ENCODE measurements at regions not wholly inside any gene's neighbourhood (a gene's known extent, or its start where the extent isn't known, plus 50 kb on each side); places are given as distances from the start of the nearest gene placed in this dataset.

DNA sequence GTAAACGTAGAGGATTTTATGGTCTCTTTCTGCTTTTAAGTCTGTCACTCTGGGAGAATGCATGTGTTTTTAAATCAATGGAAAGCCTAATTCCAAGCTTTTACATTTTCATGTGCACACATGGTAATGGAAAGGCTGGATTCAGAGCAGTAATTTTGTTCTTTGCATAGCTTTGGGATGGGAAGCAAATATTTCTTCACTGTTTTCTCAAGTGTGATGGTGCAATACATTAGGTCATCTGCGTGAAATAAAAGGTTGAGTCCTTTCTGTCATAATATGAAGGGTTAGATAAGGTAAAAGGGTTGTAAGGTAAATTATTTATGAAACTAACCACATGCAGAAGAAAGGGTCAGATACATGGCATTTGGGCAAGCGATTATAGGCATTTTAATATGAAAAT lies 88.2 kb upstream of the NR3C1 start:
- TF ChIP-seq, protein P1, sequence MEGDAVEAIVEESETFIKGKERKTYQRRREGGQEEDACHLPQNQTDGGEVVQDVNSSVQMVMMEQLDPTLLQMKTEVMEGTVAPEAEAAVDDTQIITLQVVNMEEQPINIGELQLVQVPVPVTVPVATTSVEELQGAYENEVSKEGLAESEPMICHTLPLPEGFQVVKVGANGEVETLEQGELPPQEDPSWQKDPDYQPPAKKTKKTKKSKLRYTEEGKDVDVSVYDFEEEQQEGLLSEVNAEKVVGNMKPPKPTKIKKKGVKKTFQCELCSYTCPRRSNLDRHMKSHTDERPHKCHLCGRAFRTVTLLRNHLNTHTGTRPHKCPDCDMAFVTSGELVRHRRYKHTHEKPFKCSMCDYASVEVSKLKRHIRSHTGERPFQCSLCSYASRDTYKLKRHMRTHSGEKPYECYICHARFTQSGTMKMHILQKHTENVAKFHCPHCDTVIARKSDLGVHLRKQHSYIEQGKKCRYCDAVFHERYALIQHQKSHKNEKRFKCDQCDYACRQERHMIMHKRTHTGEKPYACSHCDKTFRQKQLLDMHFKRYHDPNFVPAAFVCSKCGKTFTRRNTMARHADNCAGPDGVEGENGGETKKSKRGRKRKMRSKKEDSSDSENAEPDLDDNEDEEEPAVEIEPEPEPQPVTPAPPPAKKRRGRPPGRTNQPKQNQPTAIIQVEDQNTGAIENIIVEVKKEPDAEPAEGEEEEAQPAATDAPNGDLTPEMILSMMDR (conservative IDR thresholded peaks at IDR 0.05): no peak
- TF ChIP-seq EZH2 (IDR thresholded peaks at IDR 0.05; ENCODE audit: low read depth): no peak

All from PC-9 (cell line).